K562 (cell line): ENCODE measurements at regions not wholly inside any gene's neighbourhood (a gene's known extent, or its start where the extent isn't known, plus 50 kb on each side); places are given as distances from the start of the nearest gene placed in this dataset.

Experiments
- ATAC-seq: fragments of 200-7000 bp; cut with Tn5 transposase; 3 replicates; pipeline ENCODE4 v1.9.1; 2020; ENCODE audit warnings: moderate library complexity
- BruUV-seq: library from RNA; stranded (reverse); fragments of 400-500 nt; replicated peaks from 2 replicates; lab custom pipeline; 2021; lab: Mats Ljungman, UMichigan
- CTCF ChIA-PET: fragments of 300-600 bp; formaldehyde crosslinking; extraction: SDS; loops from one replicate; lab custom pipeline; 2021; ENCODE audit warnings: low intra/inter-chr PET ratio; lab: Yijun Ruan, JAX
- POLR2A ChIA-PET: fragments of 300-600, 350-650 bp; sonication (Branson Sonifier 250); formaldehyde crosslinking; extraction: SDS; loops from one replicate; lab custom pipeline; 2021; ENCODE audit warnings: antibody characterized with exemption, inconsistent platforms; lab: Yijun Ruan, JAX
- DNase-seq, 4 experiments: peaks; one replicate each; pipeline versions ENCODE4 v3.0.0 to v3.0.0-alpha.2; 2011 to 2018; ENCODE audit warnings: low spot score in 3 of 4, mixed read lengths in 3 of 4; ENCODE audit errors: extremely low read depth in 1 of 4
- FAIRE-seq: peaks from 2 replicates; lab custom pipeline; 2011; peaks lifted over from hg19 to GRCh38; lab: Jason Lieb, UNC
- H2AFZ ChIP-seq: 2 replicates; pipeline ENCODE4 v1.6.0; 2011; ENCODE audit warnings: low read depth, low read length, control low read depth, inconsistent platforms
- H3K27ac ChIP-seq: fragments of 200-600 bp; 3 replicates; pipeline ENCODE4 v1.8.0; 2011; ENCODE audit warnings: low read depth, mild to moderate bottlenecking, control low read depth, inconsistent platforms, low read length, moderate library complexity, mixed read lengths; ENCODE audit errors: extremely low read depth
- H3K27me3 ChIP-seq, 2 experiments: fragments of 300-600 bp in 1 of 2; 2 replicates in 1 of 2; 3 replicates in 1 of 2; pipeline versions ENCODE4 v1.6.0 to v1.8.0; 2011; ENCODE audit warnings: inconsistent platforms in 2 of 2, low read length in 2 of 2, mild to moderate bottlenecking in 1 of 2, mixed read lengths in 1 of 2, moderate library complexity in 1 of 2; ENCODE audit not compliant: control insufficient read depth in 2 of 2, insufficient read depth in 2 of 2
- H3K36me3 ChIP-seq: fragments of 300-600 bp; 3 replicates; pipeline ENCODE4 v1.8.0; 2011; ENCODE audit warnings: mild to moderate bottlenecking, low read length, inconsistent platforms; ENCODE audit not compliant: control insufficient read depth, insufficient read depth
- H3K4me1 ChIP-seq, 2 experiments: fragments of 200-600 bp in 1 of 2; replicated peaks in 1 of 2; 2 replicates in 1 of 2; 3 replicates in 1 of 2; pipeline versions ENCODE4 v1.5.1 to v1.8.0; 2011; ENCODE audit warnings: inconsistent platforms in 2 of 2, low read length in 2 of 2, mild to moderate bottlenecking in 1 of 2, mixed read lengths in 1 of 2, moderate library complexity in 1 of 2; ENCODE audit not compliant: control insufficient read depth in 2 of 2, insufficient read depth in 2 of 2
- H3K4me2 ChIP-seq: 2 replicates; pipeline ENCODE4 v1.6.1; 2011; ENCODE audit warnings: low read length, control low read depth, inconsistent platforms, mixed read lengths; ENCODE audit not compliant: insufficient read depth
- H3K4me3 ChIP-seq: fragments of 200-600 bp; sonication (generic), shearing (Covaris generic); 2 replicates; pipeline ENCODE4 v1.5.1; 2016; ENCODE audit warnings: control low read depth, inconsistent platforms
- H3K79me2 ChIP-seq: fragments of 200-600 bp; 3 replicates; pipeline ENCODE4 v1.8.0; 2011; ENCODE audit warnings: low read length, inconsistent platforms; ENCODE audit not compliant: control insufficient read depth, insufficient read depth
- H3K9ac ChIP-seq, 2 experiments: 2 replicates each; pipeline versions ENCODE4 v1.6.0 to v1.6.1; 2011; ENCODE audit warnings: low read depth in 2 of 2, low read length in 2 of 2, control low read depth in 1 of 2, inconsistent platforms in 1 of 2, mild to moderate bottlenecking in 1 of 2, mixed read lengths in 1 of 2; ENCODE audit not compliant: insufficient read depth in 1 of 2
- H3K9me1 ChIP-seq: one replicate; pipeline ENCODE4 v1.6.0; 2011; ENCODE audit warnings: inconsistent platforms, mild to moderate bottlenecking, low read length, moderate library complexity; ENCODE audit not compliant: control insufficient read depth, insufficient read depth
- H3K9me3 ChIP-seq: replicated peaks from 2 replicates; pipeline ENCODE4 v1.5.1; 2011; ENCODE audit warnings: low read depth, low read length, inconsistent platforms; ENCODE audit not compliant: control insufficient read depth, insufficient read depth
- H4K20me1 ChIP-seq: replicated peaks from 2 replicates; pipeline ENCODE4 v1.6.1; 2011; ENCODE audit warnings: low read length, inconsistent platforms, mixed read lengths; ENCODE audit not compliant: control insufficient read depth, insufficient read depth
- ASH1L ChIP-seq: fragments of 450-650 bp; IDR thresholded peaks from 2 replicates; pipeline ENCODE4 v1.6.1; 2018; ENCODE audit warnings: borderline replicate concordance, mild to moderate bottlenecking, low read depth; ENCODE audit not compliant: partially characterized antibody
- BCOR ChIP-seq: fragments of 450-650 bp; IDR thresholded peaks from 2 replicates; pipeline ENCODE4 v1.6.1; 2016
- CBFA2T3 ChIP-seq: fragments of 450-650 bp; IDR thresholded peaks from 2 replicates; pipeline ENCODE4 v1.6.1; 2017
- CBX3 ChIP-seq, 2 experiments: IDR thresholded peaks; 1 replicate in 1 of 2; 2 replicates in 1 of 2; pipeline ENCODE4 v1.6.1; 2012; ENCODE audit warnings: inconsistent platforms in 2 of 2, low read length in 2 of 2, borderline replicate concordance in 1 of 2, control low read depth in 1 of 2
- FOXA1 ChIP-seq: fragments of 450-650 bp; IDR thresholded peaks from 2 replicates; pipeline ENCODE4 v1.6.1; 2016; ENCODE audit warnings: mild to moderate bottlenecking, borderline replicate concordance
- FOXK1 ChIP-seq: sonication (generic); formaldehyde crosslinking; IDR thresholded peaks from 2 replicates; pipeline ENCODE4 v1.8.0; 2022; ENCODE audit warnings: missing genetic modification reagents, mild to moderate bottlenecking, borderline replicate concordance
- GABPB2 ChIP-seq: fragments of 250-450 bp; sonication (Bioruptor Pico); conservative IDR thresholded peaks from 2 replicates; pipeline ENCODE4 v1.5.1; 2021; ENCODE audit warnings: mild to moderate bottlenecking
- GATAD2A ChIP-seq: fragments of 450-650 bp; IDR thresholded peaks from 2 replicates; pipeline ENCODE4 v1.6.1; 2017
- MCM3 ChIP-seq: fragments of 450-650 bp; IDR thresholded peaks from 2 replicates; pipeline ENCODE4 v1.6.1; 2016
- NFE2 ChIP-seq: IDR thresholded peaks from 2 replicates; pipeline ENCODE4 v1.6.1; 2014; ENCODE audit warnings: antibody characterized with exemption, low read depth
- NFIX ChIP-seq: fragments of 250-450 bp; sonication (Bioruptor Pico); IDR thresholded peaks from 2 replicates; pipeline ENCODE4 v1.4.0; 2020; ENCODE audit warnings: low read depth, mild to moderate bottlenecking, moderate library complexity
- PHB2 ChIP-seq: fragments of 450-650 bp; IDR thresholded peaks from 2 replicates; pipeline ENCODE4 v1.6.1; 2017; ENCODE audit warnings: low read depth
- RFX5 ChIP-seq: IDR thresholded peaks from 2 replicates; pipeline ENCODE4 v1.6.1; 2011; ENCODE audit warnings: low read depth, mild to moderate bottlenecking, improper control_type of control experiment, low read length
- SNRNP70 ChIP-seq: fragments of 200-400 bp; formaldehyde crosslinking; optimal IDR thresholded peaks from 2 replicates; pipeline ENCODE3; 2017; ENCODE audit warnings: low read depth, low read length
- SP1 ChIP-seq: sonication (generic); formaldehyde crosslinking; IDR thresholded peaks from 2 replicates; pipeline ENCODE4 v1.8.1; 2022; ENCODE audit warnings: mild to moderate bottlenecking, missing genetic modification reagents
- TAF1 ChIP-seq: IDR thresholded peaks from 2 replicates; pipeline ENCODE4 v1.6.1; 2011; ENCODE audit warnings: mild to moderate bottlenecking, low read length, moderate library complexity; ENCODE audit not compliant: insufficient read depth, control insufficient read depth, severe bottlenecking; ENCODE audit errors: extremely low read depth
- TBL1XR1 ChIP-seq, 2 experiments: IDR thresholded peaks; 2 replicates each; pipeline ENCODE4 v1.6.1; 2012; ENCODE audit warnings: improper control_type of control experiment in 2 of 2, low read length in 2 of 2, mild to moderate bottlenecking in 1 of 2
- ZC3H8 ChIP-seq: fragments of 450-650 bp; IDR thresholded peaks from 2 replicates; pipeline ENCODE4 v1.6.1; 2017
- ZNF668 ChIP-seq: fragments of 250-450 bp; sonication (Bioruptor Pico); IDR thresholded peaks from 2 replicates; pipeline ENCODE4 v1.8.0; 2022; ENCODE audit warnings: mild to moderate bottlenecking, inconsistent platforms
- ZNF707 ChIP-seq: fragments of 250-450 bp; sonication (Bioruptor Pico); conservative IDR thresholded peaks from 2 replicates; pipeline ENCODE4 v1.8.0; 2022; ENCODE audit warnings: inconsistent platforms, mild to moderate bottlenecking, moderate library complexity
- WGBS: fragments of 100-300 bp; shearing (Covaris generic); methylation state at CpG from one replicate; pipeline ENCODE4 v1.1.6; 2016; ENCODE audit warnings: low coverage, mixed read lengths; ENCODE audit not compliant: insufficient coverage; ENCODE audit errors: missing lambda C conversion rate; 5-methylcytosine and 5-hydroxymethylcytosine counted together
- in situ Hi-C: fragments of 300-500 bp; cut with MboI; formaldehyde crosslinking; loops from 4 replicates; pipeline ENCODE4 v1.15.0; 2018; ENCODE audit warnings: inconsistent platforms, mixed read lengths
- intact Hi-C: fragments of 100-400 bp; cut with micrococcal nuclease; formaldehyde crosslinking; loops from 2 replicates; pipeline ENCODE4 v1.14.2; 2022
- TF ChIP-seq, protein P1 (sequence below): IDR thresholded peaks from 2 replicates; pipeline ENCODE4 v1.6.1; 2011; ENCODE audit warnings: borderline replicate concordance, low read depth, mild to moderate bottlenecking, moderate library complexity, low read length; ENCODE audit not compliant: insufficient read depth, poor library complexity, severe bottlenecking

GRCh38 chr5:125276096-125276495 lies 529.7 kb upstream of the ZNF608 start (continued):
- TF ChIP-seq TAF1, result no peak

DNA sequence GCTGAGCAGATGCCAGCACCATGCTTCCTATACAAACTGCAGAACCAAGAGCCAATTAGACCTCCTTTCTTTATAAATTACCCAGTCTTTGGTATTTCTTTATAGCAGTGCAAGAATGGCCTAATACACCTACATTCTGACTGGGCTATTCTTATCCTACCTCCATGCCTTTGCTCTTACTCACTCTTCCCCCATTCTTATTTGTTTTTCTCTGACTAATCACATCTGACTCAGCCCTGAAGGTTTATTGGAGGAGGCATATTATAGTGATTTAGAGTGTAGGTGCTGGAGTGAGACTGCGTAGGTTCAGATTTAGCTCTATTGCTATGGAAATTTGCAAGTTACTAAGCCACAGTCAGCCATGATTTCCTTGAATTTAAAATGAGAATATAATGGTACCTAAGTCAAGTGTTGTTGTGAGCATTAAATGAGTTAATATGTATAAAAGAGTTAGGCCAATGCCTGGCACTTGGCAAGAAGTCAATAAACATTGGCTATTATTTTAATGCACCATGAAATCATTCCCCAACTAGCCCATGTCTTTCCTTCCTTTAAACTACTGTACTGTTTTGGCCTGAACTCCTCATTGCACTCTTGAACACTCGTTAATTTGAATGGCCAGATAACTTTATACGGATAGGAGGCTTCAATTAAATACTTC lies 531.2 kb upstream of the ZNF608 start:
- H3K4me1 ChIP-seq, result no peaks in the 10 kb centered on the region
- H3K36me3 ChIP-seq, result no peaks in the 10 kb centered on the region
- ATAC-seq (no peak), DNase-seq (no peak), FAIRE-seq (no peak)
- intact Hi-C loops, result no loop called here
- H3K27me3 ChIP-seq, result no peaks in the 10 kb centered on the region
- no TSS peak for BruUV-seq
- no peaks in the 10 kb centered on the region for H3K9me3 ChIP-seq
- H2AFZ ChIP-seq, result no peak overlapping the region
- no peaks in the 10 kb centered on the region for H3K9me1 ChIP-seq
- ChIA-PET CTCF (no interaction called here), POLR2A (no interaction called here)
- H3K9ac ChIP-seq, result no peak overlapping the region
- H3K4me2 ChIP-seq, result no peak overlapping the region
- no peak overlapping the region for H3K27ac ChIP-seq
- H3K4me3 ChIP-seq, result no peak overlapping the region
- H3K79me2 ChIP-seq, result no peaks in the 10 kb centered on the region
- TF ChIP-seq BCOR (no peak), SP1 (CRISPR knock-in tag) (no peak), TBL1XR1 (IDR thresholded peaks at IDR 0.05; ENCODE audit: low read length in 2 of 2) (no peak), NFE2 (no peak), ZC3H8 (no peak), FOXA1 (no peak), FOXK1 (no peak), ZNF707 (no peak), SNRNP70 (no peak), ASH1L (no peak), CBFA2T3 (no peak), CBX3 (IDR thresholded peaks at IDR 0.05; ENCODE audit: borderline replicate concordance in 1 of 2, low read length in 2 of 2) (no peak), GABPB2 (CRISPR knock-in tag) (no peak), NFIX (CRISPR knock-in tag) (no peak), RFX5 (no peak), ZNF668 (CRISPR knock-in tag) (no peak), PHB2 (no peak), GATAD2A (no peak), MCM3 (no peak)
- TF ChIP-seq, protein P1, sequence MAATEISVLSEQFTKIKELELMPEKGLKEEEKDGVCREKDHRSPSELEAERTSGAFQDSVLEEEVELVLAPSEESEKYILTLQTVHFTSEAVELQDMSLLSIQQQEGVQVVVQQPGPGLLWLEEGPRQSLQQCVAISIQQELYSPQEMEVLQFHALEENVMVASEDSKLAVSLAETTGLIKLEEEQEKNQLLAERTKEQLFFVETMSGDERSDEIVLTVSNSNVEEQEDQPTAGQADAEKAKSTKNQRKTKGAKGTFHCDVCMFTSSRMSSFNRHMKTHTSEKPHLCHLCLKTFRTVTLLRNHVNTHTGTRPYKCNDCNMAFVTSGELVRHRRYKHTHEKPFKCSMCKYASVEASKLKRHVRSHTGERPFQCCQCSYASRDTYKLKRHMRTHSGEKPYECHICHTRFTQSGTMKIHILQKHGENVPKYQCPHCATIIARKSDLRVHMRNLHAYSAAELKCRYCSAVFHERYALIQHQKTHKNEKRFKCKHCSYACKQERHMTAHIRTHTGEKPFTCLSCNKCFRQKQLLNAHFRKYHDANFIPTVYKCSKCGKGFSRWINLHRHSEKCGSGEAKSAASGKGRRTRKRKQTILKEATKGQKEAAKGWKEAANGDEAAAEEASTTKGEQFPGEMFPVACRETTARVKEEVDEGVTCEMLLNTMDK, result no peak
- H4K20me1 ChIP-seq, result no peaks in the 10 kb centered on the region
- 0% methylated on average over 3 of the region's 3 CpGs for WGBS
- in situ Hi-C loops, result no loop called here
